ENCODE measurements at regions not wholly inside any gene's neighbourhood (a gene's known extent, or its start where the extent isn't known, plus 50 kb on each side); places are given as distances from the start of the nearest gene placed in this dataset.

- DNase-seq (ENCODE audit: low read depth, low spot score) (no peak), ATAC-seq (no peak), FAIRE-seq (no peak)
- Histone ChIP-seq H3K4me3 (no peak overlapping the region), H2AFZ (ENCODE audit: control insufficient read depth, low read depth, low read length) (no peak overlapping the region), H3K27ac (ENCODE audit: control insufficient read depth, insufficient read depth) (no peak overlapping the region), H3K9ac (ENCODE audit: control insufficient read depth, insufficient read depth, low read length) (no peak overlapping the region), H3K27me3 (replicated peaks in 1 of 2; ENCODE audit: control insufficient read depth in 2 of 2, insufficient read depth in 2 of 2, low read length in 1 of 2) (no peaks in the 10 kb centered on the region; a peak in 1 of 4 replicates), H4K20me1 (ENCODE audit: control insufficient read depth, insufficient read depth) (no peaks in the 10 kb centered on the region), H3K79me2 (ENCODE audit: control insufficient read depth, insufficient read depth, low read length) (no peaks in the 10 kb centered on the region), H3K9me3 (replicated peaks; ENCODE audit: control insufficient read depth, insufficient read depth, low read length) (no peaks in the 10 kb centered on the region), H3K4me1 (ENCODE audit: control insufficient read depth, insufficient read depth, low read length) (no peaks in the 10 kb centered on the region), H3K4me2 (ENCODE audit: control insufficient read depth, insufficient read depth) (no peak overlapping the region), H3K36me3 (ENCODE audit: control insufficient read depth in 2 of 2, insufficient read depth in 2 of 2, low read length in 1 of 2) (no peaks in the 10 kb centered on the region)
- ChIA-PET SMC1A (ENCODE audit: uncharacterized antibody, unreplicated experiment) (interaction anchor here (1.2 kb wide), 1 partner anchor 19 kb away, joined by 4 read pairs; no protein-coding TSS in a partner anchor), CTCF (no interaction called here), RAD21 (ENCODE audit: unreplicated experiment) (no interaction called here), POLR2A (no interaction called here)
- WGBS (ENCODE audit: insufficient coverage, insufficient replicate concordance, low lambda C conversion rate, missing lambda C conversion rate) = 3% methylated on average over 1 of the region's 1 CpG
- intact Hi-C loops (cut with micrococcal nuclease; ENCODE audit: unreplicated experiment) (no loop called here), in situ Hi-C loops (cut with MboI) (no loop called here)
- no TSS peak for BruUV-seq (replicated peaks)
- no peak for TF ChIP-seq HCFC1 (IDR thresholded peaks at IDR 0.05; ENCODE audit: low read length)
- TF ChIP-seq PRDM15 (CRISPR knock-in tag; IDR thresholded peaks at IDR 0.05) = no peak
- TF ChIP-seq E4F1 (IDR thresholded peaks at IDR 0.05; ENCODE audit: borderline replicate concordance, partially characterized antibody) = no peak
- TF ChIP-seq SIX5 (IDR thresholded peaks at IDR 0.05; ENCODE audit: low read depth, low read length, severe bottlenecking) = no peak
- no peak for TF ChIP-seq RELA (IDR thresholded peaks at IDR 0.05; ENCODE audit: borderline replicate concordance, partially characterized antibody)
- no peak for TF ChIP-seq SUPT20H (IDR thresholded peaks at IDR 0.05; ENCODE audit: borderline replicate concordance, control insufficient read depth, low read depth, low read length)
- TF ChIP-seq ZNF592 (IDR thresholded peaks at IDR 0.05) = no peak
- no peak for TF ChIP-seq CBFB (IDR thresholded peaks at IDR 0.05; ENCODE audit: low read depth)
- TF ChIP-seq KDM1A (IDR thresholded peaks at IDR 0.05; ENCODE audit: borderline replicate concordance) = no peak
- TF ChIP-seq ATF7 (IDR thresholded peaks at IDR 0.05; ENCODE audit: low read depth) = no peak
Observed at GRCh38 chr7:115177103-115177502, 255.2 kb downstream of the MDFIC start.
